WTC11 (cell line): ENCODE measurements at regions not wholly inside any gene's neighbourhood (a gene's known extent, or its start where the extent isn't known, plus 50 kb on each side); places are given as distances from the start of the nearest gene placed in this dataset.
"Not testable (repeated sequence)": the region's sequence is repeated elsewhere in the genome, so short reads cannot be mapped to it uniquely, and the experiment has no call there.

ENCODE experiments used
- ATAC-seq: fragments of 200-7000 bp; cut with Tn5 transposase; 2 replicates; pipeline ENCODE4 v1.10.0; 2021; ENCODE audit warnings: mild to moderate bottlenecking, moderate library complexity
- CTCF ChIA-PET: fragments of 300-600 bp; sonication (Branson Sonifier 250); formaldehyde crosslinking; loops from one replicate; lab custom pipeline; 2021; ENCODE audit warnings: antibody characterized with exemption; lab: Charles Lee
- POLR2A ChIA-PET: fragments of 350-600 bp; sonication (Branson Sonifier 250); formaldehyde crosslinking; loops from one replicate; lab custom pipeline; 2021; ENCODE audit warnings: antibody characterized with exemption; lab: Charles Lee
- DNase-seq: peaks from one replicate; pipeline ENCODE4 v3.0.0; 2021; ENCODE audit warnings: low spot score
- H3K27ac Mint-ChIP-seq: 2 replicates; pipeline ENCODE4 v1.8.0; 2021; ENCODE audit warnings: mixed read lengths
- H3K27me3 Mint-ChIP-seq: 2 replicates; pipeline ENCODE4 v1.8.0; 2021; ENCODE audit warnings: low read depth, mild to moderate bottlenecking, moderate library complexity, mixed read lengths
- H3K36me3 Mint-ChIP-seq: 2 replicates; pipeline ENCODE4 v1.8.0; 2021; ENCODE audit warnings: mixed read lengths
- H3K4me1 Mint-ChIP-seq: 2 replicates; pipeline ENCODE4 v1.8.0; 2022; ENCODE audit warnings: mixed read lengths
- H3K4me3 Mint-ChIP-seq: 2 replicates; pipeline ENCODE4 v1.8.0; 2021; ENCODE audit warnings: mild to moderate bottlenecking, moderate library complexity, mixed read lengths
- H3K9me3 Mint-ChIP-seq: 2 replicates; pipeline ENCODE4 v1.8.0; 2021; ENCODE audit warnings: mixed read lengths
- ARID4B ChIP-seq: sonication (generic); formaldehyde crosslinking; IDR thresholded peaks from 2 replicates; pipeline ENCODE4 v1.8.0; 2023; ENCODE audit warnings: missing genetic modification reagents, mild to moderate bottlenecking, borderline replicate concordance
- ATF3 ChIP-seq: sonication (generic); formaldehyde crosslinking; conservative IDR thresholded peaks from 2 replicates; pipeline ENCODE4 v1.8.1; 2022; ENCODE audit warnings: mild to moderate bottlenecking, missing genetic modification reagents
- CREB1 ChIP-seq: sonication (generic); formaldehyde crosslinking; IDR thresholded peaks from 2 replicates; pipeline ENCODE4 v1.8.0; 2023; ENCODE audit warnings: mild to moderate bottlenecking, missing genetic modification reagents
- EMX1 ChIP-seq: fragments of 250-450 bp; sonication (Bioruptor Pico); IDR thresholded peaks from 2 replicates; pipeline ENCODE4 v1.8.0; 2021; ENCODE audit warnings: mild to moderate bottlenecking
- FOXJ3 ChIP-seq: sonication (generic); formaldehyde crosslinking; IDR thresholded peaks from 2 replicates; pipeline ENCODE4 v1.9.0; 2021; ENCODE audit warnings: missing genetic modification reagents, mild to moderate bottlenecking, borderline replicate concordance
- FOXK1 ChIP-seq: sonication (generic); formaldehyde crosslinking; IDR thresholded peaks from 2 replicates; pipeline ENCODE4 v1.8.0; 2022; ENCODE audit warnings: mild to moderate bottlenecking, moderate library complexity, missing genetic modification reagents
- GRHL2 ChIP-seq: fragments of 250-450 bp; sonication (Bioruptor Pico); IDR thresholded peaks from 2 replicates; pipeline ENCODE4 v1.8.0; 2022; ENCODE audit warnings: mild to moderate bottlenecking, moderate library complexity; ENCODE audit not compliant: insufficient replicate concordance, severe bottlenecking
- PRRX2 ChIP-seq: fragments of 250-450 bp; sonication (Bioruptor Pico); IDR thresholded peaks from 2 replicates; pipeline ENCODE4 v1.8.0; 2021; ENCODE audit warnings: mild to moderate bottlenecking
- SMAD3 ChIP-seq: sonication (generic); formaldehyde crosslinking; IDR thresholded peaks from 2 replicates; pipeline ENCODE4 v1.8.0; 2022; ENCODE audit warnings: missing genetic modification reagents, mild to moderate bottlenecking, borderline replicate concordance
- SMAD4 ChIP-seq: sonication (generic); formaldehyde crosslinking; IDR thresholded peaks from 2 replicates; pipeline ENCODE4 v1.8.0; 2022; ENCODE audit warnings: mild to moderate bottlenecking, missing genetic modification reagents
- TEAD1 ChIP-seq: sonication (generic); formaldehyde crosslinking; IDR thresholded peaks from 2 replicates; pipeline ENCODE4 v1.8.0; 2022; ENCODE audit warnings: mild to moderate bottlenecking, missing genetic modification reagents
- TEAD4 ChIP-seq: sonication (generic); formaldehyde crosslinking; IDR thresholded peaks from 2 replicates; pipeline ENCODE4 v1.8.0; 2022; ENCODE audit warnings: mild to moderate bottlenecking, missing genetic modification reagents
- ZBTB43 ChIP-seq: sonication (generic); formaldehyde crosslinking; IDR thresholded peaks from 2 replicates; pipeline ENCODE4 v1.8.1; 2023; ENCODE audit warnings: mild to moderate bottlenecking, missing genetic modification reagents
- ZNF232 ChIP-seq: sonication (generic); formaldehyde crosslinking; IDR thresholded peaks from 2 replicates; pipeline ENCODE4 v1.8.0; 2022; ENCODE audit warnings: mild to moderate bottlenecking, missing genetic modification reagents
- ZNF317 ChIP-seq: sonication (generic); formaldehyde crosslinking; IDR thresholded peaks from 2 replicates; pipeline ENCODE4 v1.8.1; 2023; ENCODE audit warnings: low read depth, mild to moderate bottlenecking, moderate library complexity, missing genetic modification reagents, borderline replicate concordance
- ZNF396 ChIP-seq: fragments of 250-450 bp; sonication (Bioruptor Pico); IDR thresholded peaks from 2 replicates; pipeline ENCODE4 v1.8.0; 2021; ENCODE audit warnings: mild to moderate bottlenecking, moderate library complexity, borderline replicate concordance
- ZNF671 ChIP-seq: fragments of 250-450 bp; sonication (Bioruptor Pico); IDR thresholded peaks from 2 replicates; pipeline ENCODE4 v1.8.0; 2021; ENCODE audit warnings: mild to moderate bottlenecking
- TF ChIP-seq, protein P1 (sequence below): sonication (generic); formaldehyde crosslinking; IDR thresholded peaks from 2 replicates; pipeline ENCODE4 v1.8.1; 2022; ENCODE audit warnings: low read depth, missing genetic modification reagents, borderline replicate concordance
- TF ChIP-seq, protein P2 (sequence below): sonication (generic); formaldehyde crosslinking; conservative IDR thresholded peaks from 2 replicates; pipeline ENCODE4 v1.8.1; 2023; ENCODE audit warnings: mild to moderate bottlenecking, low read depth, missing genetic modification reagents, moderate library complexity
- TF ChIP-seq, protein P3 (sequence below): sonication (generic); formaldehyde crosslinking; IDR thresholded peaks from 2 replicates; pipeline ENCODE4 v1.8.1; 2022; ENCODE audit warnings: mild to moderate bottlenecking, missing genetic modification reagents, moderate library complexity, borderline replicate concordance

DNA sequence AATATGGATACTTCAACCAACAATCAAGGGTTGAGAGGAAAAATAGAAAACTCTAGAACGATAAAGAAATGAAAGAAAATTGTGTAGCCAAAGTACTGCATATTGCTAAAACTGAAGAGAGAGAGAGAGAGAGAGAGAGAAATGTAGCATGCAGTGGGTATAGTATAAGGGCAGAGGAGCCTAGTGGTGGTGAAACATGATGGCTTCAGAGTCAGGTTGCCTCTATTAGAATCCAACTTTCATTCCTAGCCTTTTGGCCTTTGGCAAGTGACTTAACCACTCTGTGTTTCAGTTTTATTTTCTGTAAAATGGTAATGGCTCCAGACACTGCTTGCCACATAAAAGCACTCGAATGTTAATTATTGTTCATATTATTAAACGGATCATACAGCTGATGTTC, 71.2 kb upstream of the NAF1 start:
- ATAC-seq (no peak), DNase-seq (no peak)
- ChIA-PET CTCF (no interaction called here), POLR2A (no interaction called here)
- Mint-ChIP-seq H3K36me3 (peaks cover 21% of the 10 kb centered on the region), H3K27ac (no peak overlapping the region), H3K4me1 (peaks cover 3% of the 10 kb centered on the region; the same call in 1 of the 2 replicates), H3K4me3 (no peak overlapping the region), H3K9me3 (peaks cover 27% of the 10 kb centered on the region), H3K27me3 (peaks cover 5% of the 10 kb centered on the region; the same call in 1 of the 2 replicates)
- TF ChIP-seq, protein P1, sequence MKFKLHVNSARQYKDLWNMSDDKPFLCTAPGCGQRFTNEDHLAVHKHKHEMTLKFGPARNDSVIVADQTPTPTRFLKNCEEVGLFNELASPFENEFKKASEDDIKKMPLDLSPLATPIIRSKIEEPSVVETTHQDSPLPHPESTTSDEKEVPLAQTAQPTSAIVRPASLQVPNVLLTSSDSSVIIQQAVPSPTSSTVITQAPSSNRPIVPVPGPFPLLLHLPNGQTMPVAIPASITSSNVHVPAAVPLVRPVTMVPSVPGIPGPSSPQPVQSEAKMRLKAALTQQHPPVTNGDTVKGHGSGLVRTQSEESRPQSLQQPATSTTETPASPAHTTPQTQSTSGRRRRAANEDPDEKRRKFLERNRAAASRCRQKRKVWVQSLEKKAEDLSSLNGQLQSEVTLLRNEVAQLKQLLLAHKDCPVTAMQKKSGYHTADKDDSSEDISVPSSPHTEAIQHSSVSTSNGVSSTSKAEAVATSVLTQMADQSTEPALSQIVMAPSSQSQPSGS (CRISPR knock-in tag): no peak
- TF ChIP-seq ZNF396 (CRISPR knock-in tag) (no peak), FOXJ3 (no peak)

GRCh38 chr4:163236389-163236788, 69.7 kb upstream of the NAF1 start:
- H3K4me3 Mint-ChIP-seq, H3K27ac Mint-ChIP-seq, CTCF ChIA-PET, POLR2A ChIA-PET, H3K4me1 Mint-ChIP-seq, ATAC-seq, H3K27me3 Mint-ChIP-seq, DNase-seq: not testable (repeated sequence)
- Mint-ChIP-seq H3K36me3 (peaks cover 21% of the 10 kb centered on the region), H3K9me3 (peaks cover 27% of the 10 kb centered on the region)

DNA sequence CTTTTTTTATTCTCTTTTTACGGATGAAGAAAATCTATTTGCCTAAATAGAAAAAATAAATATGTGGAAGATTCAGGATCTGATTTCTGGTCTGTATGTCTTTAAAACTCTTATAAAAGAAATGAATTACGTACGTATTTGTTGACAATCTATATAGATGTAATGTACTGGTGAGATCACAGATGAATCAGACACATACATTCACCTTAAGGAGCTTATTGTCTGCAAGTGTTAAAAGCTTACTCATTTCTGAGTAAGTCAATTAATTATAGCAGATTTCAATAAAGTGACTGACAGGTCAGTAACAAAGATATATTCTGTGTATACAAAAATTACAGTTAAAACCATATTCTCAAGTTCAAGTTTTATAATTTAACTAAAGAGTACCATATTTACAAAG, 66.6 kb upstream of the NAF1 start:
- Mint-ChIP-seq H3K36me3 (peaks cover 22% of the 10 kb centered on the region), H3K27ac (no peak overlapping the region), H3K27me3 (peaks cover 5% of the 10 kb centered on the region; the same call in 1 of the 2 replicates), H3K4me3 (no peak overlapping the region), H3K9me3 (peaks cover 30% of the 10 kb centered on the region), H3K4me1 (peaks cover 6% of the 10 kb centered on the region; the same call in 1 of the 2 replicates)
- POLR2A ChIA-PET: no interaction called here
- CTCF ChIA-PET: no interaction called here
- ATAC-seq: no peak
- no peak for DNase-seq
- TF ChIP-seq, protein P2, sequence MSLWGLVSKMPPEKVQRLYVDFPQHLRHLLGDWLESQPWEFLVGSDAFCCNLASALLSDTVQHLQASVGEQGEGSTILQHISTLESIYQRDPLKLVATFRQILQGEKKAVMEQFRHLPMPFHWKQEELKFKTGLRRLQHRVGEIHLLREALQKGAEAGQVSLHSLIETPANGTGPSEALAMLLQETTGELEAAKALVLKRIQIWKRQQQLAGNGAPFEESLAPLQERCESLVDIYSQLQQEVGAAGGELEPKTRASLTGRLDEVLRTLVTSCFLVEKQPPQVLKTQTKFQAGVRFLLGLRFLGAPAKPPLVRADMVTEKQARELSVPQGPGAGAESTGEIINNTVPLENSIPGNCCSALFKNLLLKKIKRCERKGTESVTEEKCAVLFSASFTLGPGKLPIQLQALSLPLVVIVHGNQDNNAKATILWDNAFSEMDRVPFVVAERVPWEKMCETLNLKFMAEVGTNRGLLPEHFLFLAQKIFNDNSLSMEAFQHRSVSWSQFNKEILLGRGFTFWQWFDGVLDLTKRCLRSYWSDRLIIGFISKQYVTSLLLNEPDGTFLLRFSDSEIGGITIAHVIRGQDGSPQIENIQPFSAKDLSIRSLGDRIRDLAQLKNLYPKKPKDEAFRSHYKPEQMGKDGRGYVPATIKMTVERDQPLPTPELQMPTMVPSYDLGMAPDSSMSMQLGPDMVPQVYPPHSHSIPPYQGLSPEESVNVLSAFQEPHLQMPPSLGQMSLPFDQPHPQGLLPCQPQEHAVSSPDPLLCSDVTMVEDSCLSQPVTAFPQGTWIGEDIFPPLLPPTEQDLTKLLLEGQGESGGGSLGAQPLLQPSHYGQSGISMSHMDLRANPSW: no peak
- TF ChIP-seq, protein P3, sequence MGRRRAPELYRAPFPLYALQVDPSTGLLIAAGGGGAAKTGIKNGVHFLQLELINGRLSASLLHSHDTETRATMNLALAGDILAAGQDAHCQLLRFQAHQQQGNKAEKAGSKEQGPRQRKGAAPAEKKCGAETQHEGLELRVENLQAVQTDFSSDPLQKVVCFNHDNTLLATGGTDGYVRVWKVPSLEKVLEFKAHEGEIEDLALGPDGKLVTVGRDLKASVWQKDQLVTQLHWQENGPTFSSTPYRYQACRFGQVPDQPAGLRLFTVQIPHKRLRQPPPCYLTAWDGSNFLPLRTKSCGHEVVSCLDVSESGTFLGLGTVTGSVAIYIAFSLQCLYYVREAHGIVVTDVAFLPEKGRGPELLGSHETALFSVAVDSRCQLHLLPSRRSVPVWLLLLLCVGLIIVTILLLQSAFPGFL (CRISPR knock-in tag): no peak
- no peak for TF ChIP-seq TEAD1 (CRISPR knock-in tag)
- no peak for TF ChIP-seq ZNF671
- no peak for TF ChIP-seq SMAD3 (CRISPR knock-in tag)
- no peak for TF ChIP-seq GRHL2 (CRISPR knock-in tag)
- TF ChIP-seq CREB1: no peak
- TF ChIP-seq FOXK1 (CRISPR knock-in tag): no peak
- TF ChIP-seq ZNF232 (CRISPR knock-in tag): no peak
- TF ChIP-seq TEAD4 (CRISPR knock-in tag): no peak
- TF ChIP-seq ZNF317 (CRISPR knock-in tag): no peak
- no peak for TF ChIP-seq ARID4B (CRISPR knock-in tag)
- no peak for TF ChIP-seq ATF3 (CRISPR knock-in tag)
- no peak for TF ChIP-seq SMAD4 (CRISPR knock-in tag)
- TF ChIP-seq ZBTB43 (CRISPR knock-in tag): no peak
- no peak for TF ChIP-seq PRRX2 (CRISPR knock-in tag)
- TF ChIP-seq EMX1: no peak
